K562 (cell line): ENCODE measurements at regions not wholly inside any gene's neighbourhood (a gene's known extent, or its start where the extent isn't known, plus 50 kb on each side); places are given as distances from the start of the nearest gene placed in this dataset.

ENCODE experiments used
- DMBX1 ChIP-seq: fragments of 250-450 bp; sonication (Bioruptor Pico); IDR thresholded peaks from 2 replicates; pipeline ENCODE4 v1.8.0; 2022; ENCODE audit warnings: inconsistent platforms, mild to moderate bottlenecking, moderate library complexity, borderline replicate concordance
- EGR1 ChIP-seq: fragments of 450-650 bp; conservative IDR thresholded peaks from 2 replicates; pipeline ENCODE4 v1.6.1; 2017; ENCODE audit warnings: mild to moderate bottlenecking
- HNRNPLL ChIP-seq: fragments of 200-400 bp; formaldehyde crosslinking; IDR thresholded peaks from 2 replicates; pipeline ENCODE4 v1.6.1; 2017; ENCODE audit warnings: low read length, low read depth, mild to moderate bottlenecking; ENCODE audit not compliant: poor library complexity, severe bottlenecking
- NFE2 ChIP-seq: IDR thresholded peaks from 2 replicates; pipeline ENCODE4 v1.6.1; 2014; ENCODE audit warnings: antibody characterized with exemption, low read depth
- POLR2AphosphoS5 ChIP-seq: IDR thresholded peaks from 2 replicates; pipeline ENCODE4 v1.6.1; 2011; ENCODE audit warnings: mild to moderate bottlenecking, low read depth, low read length, moderate library complexity; ENCODE audit not compliant: control insufficient read depth, insufficient read depth
- RCOR1 ChIP-seq, 2 experiments: IDR thresholded peaks; 2 replicates each; pipeline ENCODE4 v1.6.1; 2012; ENCODE audit warnings: low read depth in 2 of 2, low read length in 2 of 2, borderline replicate concordance in 1 of 2, improper control_type of control experiment in 1 of 2
- SMARCE1 ChIP-seq: fragments of 450-650 bp; IDR thresholded peaks from 2 replicates; pipeline ENCODE4 v1.7.1; 2016; ENCODE audit warnings: mild to moderate bottlenecking
- YY1 ChIP-seq, 3 experiments: IDR thresholded peaks; 2 replicates each; pipeline ENCODE4 v1.6.1; 2011; ENCODE audit warnings: low read length in 2 of 3, mild to moderate bottlenecking in 2 of 3, moderate library complexity in 2 of 3, borderline replicate concordance in 1 of 3, control low read depth in 1 of 3, low read depth in 1 of 3; ENCODE audit not compliant: insufficient read depth in 3 of 3, insufficient replicate concordance in 2 of 3, control insufficient read depth in 1 of 3, insufficient read length in 1 of 3; ENCODE audit errors: extremely low read depth in 1 of 3
- ZNF57 ChIP-seq: fragments of 450-650 bp; formaldehyde crosslinking; IDR thresholded peaks from 2 replicates; pipeline ENCODE4 v1.4.0; 2020; ENCODE audit warnings: mild to moderate bottlenecking, moderate library complexity
- TF ChIP-seq, protein P1 (sequence below), 3 experiments: IDR thresholded peaks in 2 of 3; conservative IDR thresholded peaks in 1 of 3; 2 replicates each; pipeline ENCODE4 v1.5.1; 2011 to 2012; ENCODE audit warnings: low read length in 3 of 3, mild to moderate bottlenecking in 3 of 3, control low read depth in 2 of 3, improper control_type of control experiment in 1 of 3, inconsistent platforms in 1 of 3, low read depth in 1 of 3, mixed read lengths in 1 of 3, moderate library complexity in 1 of 3; ENCODE audit not compliant: insufficient read depth in 2 of 3
- TF ChIP-seq, protein P2 (sequence below): sonication (generic); formaldehyde crosslinking; IDR thresholded peaks from 2 replicates; pipeline ENCODE4 v1.8.1; 2023; ENCODE audit warnings: missing genetic modification reagents, mild to moderate bottlenecking, borderline replicate concordance
- TF ChIP-seq, protein P3 (sequence below), 2 experiments: IDR thresholded peaks; 2 replicates each; pipeline ENCODE4 v1.6.1; 2011; ENCODE audit warnings: borderline replicate concordance in 1 of 2, control low read depth in 1 of 2, low read depth in 1 of 2, low read length in 1 of 2, mild to moderate bottlenecking in 1 of 2, mixed read lengths in 1 of 2, moderate library complexity in 1 of 2; ENCODE audit not compliant: insufficient read depth in 1 of 2, insufficient read length in 1 of 2, poor library complexity in 1 of 2, severe bottlenecking in 1 of 2; ENCODE audit errors: extremely low read depth in 1 of 2

DNA sequence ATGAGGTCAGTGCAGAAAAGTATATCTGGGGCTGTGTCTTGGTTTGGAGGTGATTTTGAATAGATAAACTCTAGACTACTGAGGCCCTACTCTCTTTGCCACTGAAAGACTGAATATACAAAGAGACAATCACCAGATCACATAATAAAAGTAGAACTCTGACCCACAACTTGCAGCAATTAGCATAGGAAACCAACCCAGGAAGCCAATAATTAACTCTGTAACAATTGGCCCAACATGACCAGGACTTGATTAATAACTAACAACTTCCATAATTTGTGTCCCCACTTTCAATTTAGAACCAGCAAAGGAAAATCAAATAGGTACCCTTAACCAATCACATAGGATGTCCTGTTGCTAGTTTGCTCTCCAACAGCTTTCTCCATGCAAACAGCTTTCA is 1104.9 kb upstream of the CELF4 start:
- TF ChIP-seq, protein P1, sequence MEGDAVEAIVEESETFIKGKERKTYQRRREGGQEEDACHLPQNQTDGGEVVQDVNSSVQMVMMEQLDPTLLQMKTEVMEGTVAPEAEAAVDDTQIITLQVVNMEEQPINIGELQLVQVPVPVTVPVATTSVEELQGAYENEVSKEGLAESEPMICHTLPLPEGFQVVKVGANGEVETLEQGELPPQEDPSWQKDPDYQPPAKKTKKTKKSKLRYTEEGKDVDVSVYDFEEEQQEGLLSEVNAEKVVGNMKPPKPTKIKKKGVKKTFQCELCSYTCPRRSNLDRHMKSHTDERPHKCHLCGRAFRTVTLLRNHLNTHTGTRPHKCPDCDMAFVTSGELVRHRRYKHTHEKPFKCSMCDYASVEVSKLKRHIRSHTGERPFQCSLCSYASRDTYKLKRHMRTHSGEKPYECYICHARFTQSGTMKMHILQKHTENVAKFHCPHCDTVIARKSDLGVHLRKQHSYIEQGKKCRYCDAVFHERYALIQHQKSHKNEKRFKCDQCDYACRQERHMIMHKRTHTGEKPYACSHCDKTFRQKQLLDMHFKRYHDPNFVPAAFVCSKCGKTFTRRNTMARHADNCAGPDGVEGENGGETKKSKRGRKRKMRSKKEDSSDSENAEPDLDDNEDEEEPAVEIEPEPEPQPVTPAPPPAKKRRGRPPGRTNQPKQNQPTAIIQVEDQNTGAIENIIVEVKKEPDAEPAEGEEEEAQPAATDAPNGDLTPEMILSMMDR (IDR thresholded peaks at IDR 0.05 in 2 of 3, conservative IDR thresholded peaks at IDR 0.05 in 1 of 3; ENCODE audit: insufficient read depth in 2 of 3, low read depth in 1 of 3, low read length in 3 of 3): no peak
- TF ChIP-seq YY1 (IDR thresholded peaks at IDR 0.05; ENCODE audit: borderline replicate concordance in 1 of 3, control insufficient read depth in 1 of 3, extremely low read depth in 1 of 3, insufficient read depth in 3 of 3, insufficient read length in 1 of 3, insufficient replicate concordance in 2 of 3, low read depth in 1 of 3, low read length in 2 of 3) (no peak), SMARCE1 (no peak), EGR1 (no peak), ZNF57 (CRISPR knock-in tag) (no peak), DMBX1 (CRISPR knock-in tag) (no peak), RCOR1 (IDR thresholded peaks at IDR 0.05; ENCODE audit: borderline replicate concordance in 1 of 2, low read depth in 2 of 2, low read length in 2 of 2) (no peak), HNRNPLL (no peak), NFE2 (no peak), POLR2AphosphoS5 (no peak)
- TF ChIP-seq, protein P2, sequence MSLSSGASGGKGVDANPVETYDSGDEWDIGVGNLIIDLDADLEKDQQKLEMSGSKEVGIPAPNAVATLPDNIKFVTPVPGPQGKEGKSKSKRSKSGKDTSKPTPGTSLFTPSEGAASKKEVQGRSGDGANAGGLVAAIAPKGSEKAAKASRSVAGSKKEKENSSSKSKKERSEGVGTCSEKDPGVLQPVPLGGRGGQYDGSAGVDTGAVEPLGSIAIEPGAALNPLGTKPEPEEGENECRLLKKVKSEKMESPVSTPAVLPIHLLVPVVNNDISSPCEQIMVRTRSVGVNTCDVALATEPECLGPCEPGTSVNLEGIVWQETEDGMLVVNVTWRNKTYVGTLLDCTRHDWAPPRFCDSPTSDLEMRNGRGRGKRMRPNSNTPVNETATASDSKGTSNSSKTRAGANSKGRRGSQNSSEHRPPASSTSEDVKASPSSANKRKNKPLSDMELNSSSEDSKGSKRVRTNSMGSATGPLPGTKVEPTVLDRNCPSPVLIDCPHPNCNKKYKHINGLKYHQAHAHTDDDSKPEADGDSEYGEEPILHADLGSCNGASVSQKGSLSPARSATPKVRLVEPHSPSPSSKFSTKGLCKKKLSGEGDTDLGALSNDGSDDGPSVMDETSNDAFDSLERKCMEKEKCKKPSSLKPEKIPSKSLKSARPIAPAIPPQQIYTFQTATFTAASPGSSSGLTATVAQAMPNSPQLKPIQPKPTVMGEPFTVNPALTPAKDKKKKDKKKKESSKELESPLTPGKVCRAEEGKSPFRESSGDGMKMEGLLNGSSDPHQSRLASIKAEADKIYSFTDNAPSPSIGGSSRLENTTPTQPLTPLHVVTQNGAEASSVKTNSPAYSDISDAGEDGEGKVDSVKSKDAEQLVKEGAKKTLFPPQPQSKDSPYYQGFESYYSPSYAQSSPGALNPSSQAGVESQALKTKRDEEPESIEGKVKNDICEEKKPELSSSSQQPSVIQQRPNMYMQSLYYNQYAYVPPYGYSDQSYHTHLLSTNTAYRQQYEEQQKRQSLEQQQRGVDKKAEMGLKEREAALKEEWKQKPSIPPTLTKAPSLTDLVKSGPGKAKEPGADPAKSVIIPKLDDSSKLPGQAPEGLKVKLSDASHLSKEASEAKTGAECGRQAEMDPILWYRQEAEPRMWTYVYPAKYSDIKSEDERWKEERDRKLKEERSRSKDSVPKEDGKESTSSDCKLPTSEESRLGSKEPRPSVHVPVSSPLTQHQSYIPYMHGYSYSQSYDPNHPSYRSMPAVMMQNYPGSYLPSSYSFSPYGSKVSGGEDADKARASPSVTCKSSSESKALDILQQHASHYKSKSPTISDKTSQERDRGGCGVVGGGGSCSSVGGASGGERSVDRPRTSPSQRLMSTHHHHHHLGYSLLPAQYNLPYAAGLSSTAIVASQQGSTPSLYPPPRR (CRISPR knock-in tag): no peak
- TF ChIP-seq, protein P3, sequence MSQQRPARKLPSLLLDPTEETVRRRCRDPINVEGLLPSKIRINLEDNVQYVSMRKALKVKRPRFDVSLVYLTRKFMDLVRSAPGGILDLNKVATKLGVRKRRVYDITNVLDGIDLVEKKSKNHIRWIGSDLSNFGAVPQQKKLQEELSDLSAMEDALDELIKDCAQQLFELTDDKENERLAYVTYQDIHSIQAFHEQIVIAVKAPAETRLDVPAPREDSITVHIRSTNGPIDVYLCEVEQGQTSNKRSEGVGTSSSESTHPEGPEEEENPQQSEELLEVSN (IDR thresholded peaks at IDR 0.05; ENCODE audit: borderline replicate concordance in 1 of 2, extremely low read depth in 1 of 2, insufficient read depth in 1 of 2, insufficient read length in 1 of 2, low read depth in 1 of 2, low read length in 1 of 2, poor library complexity in 1 of 2, severe bottlenecking in 1 of 2): no peak
